SU-DHL-6 (cell line): ENCODE measurements at regions not wholly inside any gene's neighbourhood (a gene's known extent, or its start where the extent isn't known, plus 50 kb on each side); places are given as distances from the start of the nearest gene placed in this dataset.

Experiments used
- H2AFZ ChIP-seq: fragments of 200-600 bp; sonication (generic); 2 replicates; pipeline ENCODE4 v1.6.1; 2014; ENCODE audit warnings: low read depth, mild to moderate bottlenecking, moderate library complexity, mixed read lengths, antibody characterized with exemption, low read length; ENCODE audit not compliant: severe bottlenecking
- H3F3A ChIP-seq: fragments of 200-600 bp; shearing (Covaris generic); 2 replicates; pipeline ENCODE4 v1.6.0; 2016; ENCODE audit warnings: antibody characterized with exemption, mild to moderate bottlenecking; ENCODE audit not compliant: insufficient read depth
- H3K27ac ChIP-seq: fragments of 200-600 bp; sonication (generic); 2 replicates; pipeline ENCODE4 v1.5.1; 2016; ENCODE audit warnings: low read depth, mild to moderate bottlenecking, low read length, moderate library complexity, mixed read lengths
- H3K27me3 ChIP-seq: fragments of 200-600 bp; sonication (generic), shearing (Covaris generic); 2 replicates; pipeline ENCODE4 v1.6.0; 2014; ENCODE audit warnings: mild to moderate bottlenecking, low read length
- H3K36me3 ChIP-seq: fragments of 200-600 bp; sonication (generic); 2 replicates; pipeline ENCODE4 v1.6.1; 2014; ENCODE audit warnings: mild to moderate bottlenecking, low read length, mixed read lengths
- H3K4me2 ChIP-seq: fragments of 300-600, 200-600 bp; shearing (Covaris generic), sonication (generic); 2 replicates; pipeline ENCODE4 v1.6.0; 2014; ENCODE audit warnings: low read length, low read depth, mild to moderate bottlenecking; ENCODE audit not compliant: poor library complexity, severe bottlenecking
- H3K4me3 ChIP-seq: fragments of 200-600 bp; sonication (generic); 2 replicates; pipeline ENCODE4 v1.5.1; 2014; ENCODE audit warnings: antibody characterized with exemption, low read length, mild to moderate bottlenecking, mixed read lengths; ENCODE audit not compliant: insufficient read depth, poor library complexity, severe bottlenecking
- H3K79me2 ChIP-seq: fragments of 200-600 bp; sonication (generic); 2 replicates; pipeline ENCODE4 v1.6.1; 2014; ENCODE audit warnings: mild to moderate bottlenecking, low read length, moderate library complexity; ENCODE audit not compliant: insufficient read depth
- H3K9ac ChIP-seq: fragments of 200-600 bp; sonication (generic); 2 replicates; pipeline ENCODE4 v1.7.0; 2014; ENCODE audit warnings: mild to moderate bottlenecking, low read length
- H3K9me2 ChIP-seq: fragments of 200-600 bp; sonication (generic); replicated peaks from 2 replicates; pipeline ENCODE4 v1.6.1; 2014; ENCODE audit warnings: low read length; ENCODE audit not compliant: insufficient read depth
- H3K9me3 ChIP-seq: fragments of 200-600 bp; sonication (generic); 2 replicates; pipeline ENCODE4 v1.6.1; 2014; ENCODE audit warnings: low read length, mixed read lengths; ENCODE audit not compliant: insufficient read depth
- H4K20me1 ChIP-seq: fragments of 200-600 bp; sonication (generic); 2 replicates; pipeline ENCODE4 v1.6.1; 2014; ENCODE audit warnings: low read depth, mild to moderate bottlenecking, antibody characterized with exemption, low read length, moderate library complexity, mixed read lengths
- EZH2phosphoT487 ChIP-seq: fragments of 200-600 bp; sonication (generic), shearing (Covaris generic); conservative IDR thresholded peaks from 2 replicates; pipeline ENCODE4 v1.6.1; 2018; ENCODE audit warnings: mild to moderate bottlenecking, antibody characterized with exemption, low read length, moderate library complexity, mixed read lengths
- TF ChIP-seq, protein P1 (sequence below): fragments of 200-600 bp; sonication (generic); IDR thresholded peaks from one replicate; pipeline ENCODE4 v1.5.1; 2017; ENCODE audit warnings: antibody characterized with exemption, mild to moderate bottlenecking, low read length, moderate library complexity; ENCODE audit not compliant: insufficient read depth, poor library complexity, severe bottlenecking

- no peaks in the 10 kb centered on the region for H3K79me2 ChIP-seq
- H3K36me3 ChIP-seq = no peaks in the 10 kb centered on the region
- TF ChIP-seq EZH2phosphoT487 = no peak
- TF ChIP-seq, protein P1, sequence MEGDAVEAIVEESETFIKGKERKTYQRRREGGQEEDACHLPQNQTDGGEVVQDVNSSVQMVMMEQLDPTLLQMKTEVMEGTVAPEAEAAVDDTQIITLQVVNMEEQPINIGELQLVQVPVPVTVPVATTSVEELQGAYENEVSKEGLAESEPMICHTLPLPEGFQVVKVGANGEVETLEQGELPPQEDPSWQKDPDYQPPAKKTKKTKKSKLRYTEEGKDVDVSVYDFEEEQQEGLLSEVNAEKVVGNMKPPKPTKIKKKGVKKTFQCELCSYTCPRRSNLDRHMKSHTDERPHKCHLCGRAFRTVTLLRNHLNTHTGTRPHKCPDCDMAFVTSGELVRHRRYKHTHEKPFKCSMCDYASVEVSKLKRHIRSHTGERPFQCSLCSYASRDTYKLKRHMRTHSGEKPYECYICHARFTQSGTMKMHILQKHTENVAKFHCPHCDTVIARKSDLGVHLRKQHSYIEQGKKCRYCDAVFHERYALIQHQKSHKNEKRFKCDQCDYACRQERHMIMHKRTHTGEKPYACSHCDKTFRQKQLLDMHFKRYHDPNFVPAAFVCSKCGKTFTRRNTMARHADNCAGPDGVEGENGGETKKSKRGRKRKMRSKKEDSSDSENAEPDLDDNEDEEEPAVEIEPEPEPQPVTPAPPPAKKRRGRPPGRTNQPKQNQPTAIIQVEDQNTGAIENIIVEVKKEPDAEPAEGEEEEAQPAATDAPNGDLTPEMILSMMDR = no peak
- no peak overlapping the region for H3K4me3 ChIP-seq
- H3F3A ChIP-seq = no peaks in the 10 kb centered on the region
- H3K9ac ChIP-seq = no peak overlapping the region
- no peaks in the 10 kb centered on the region for H3K27me3 ChIP-seq
- H3K27ac ChIP-seq = no peak overlapping the region
- H3K4me2 ChIP-seq = no peak overlapping the region
- no peaks in the 10 kb centered on the region for H4K20me1 ChIP-seq
- no peaks in the 10 kb centered on the region for H3K9me2 ChIP-seq
- H3K9me3 ChIP-seq = no peaks in the 10 kb centered on the region
- H2AFZ ChIP-seq = no peak overlapping the region
These were observed 1344.0 kb upstream of the RAG2 start for GRCh38 chr11:37942081-37942480.

DNA sequence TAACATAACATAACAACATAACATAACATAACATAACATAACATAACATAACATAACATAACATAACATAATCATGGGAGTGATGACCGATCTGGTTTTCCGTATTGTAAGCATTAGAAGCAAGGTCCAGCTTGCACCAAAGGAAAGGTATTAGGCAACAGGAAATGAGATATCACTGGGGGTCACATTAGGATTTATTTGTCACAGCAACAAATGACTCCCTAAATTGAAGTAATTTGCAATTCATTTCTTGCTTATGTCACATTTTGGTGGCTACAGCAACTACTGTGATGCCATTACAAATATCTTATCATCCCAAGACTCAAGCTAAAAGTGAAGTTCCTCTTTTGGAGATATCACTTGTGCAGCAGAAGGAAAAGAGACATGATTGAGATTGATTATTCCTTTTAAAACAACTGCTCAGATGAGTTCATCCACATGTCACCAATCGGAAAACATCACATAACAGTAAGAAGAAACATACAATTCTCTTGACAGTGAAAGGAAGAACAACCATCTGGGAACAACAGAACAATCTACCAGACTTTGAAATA is 1331.1 kb upstream of the RAG2 start:
- no peak overlapping the region for H3K27ac ChIP-seq
- no peak overlapping the region for H3K4me2 ChIP-seq
- H3F3A ChIP-seq = no peaks in the 10 kb centered on the region
- H3K9ac ChIP-seq = no peak overlapping the region
- no peaks in the 10 kb centered on the region; the same call in 1 of the 2 replicates for H3K9me2 ChIP-seq
- no peaks in the 10 kb centered on the region for H4K20me1 ChIP-seq
- H2AFZ ChIP-seq = no peak overlapping the region
- H3K36me3 ChIP-seq = no peaks in the 10 kb centered on the region
- no peaks in the 10 kb centered on the region for H3K79me2 ChIP-seq
- H3K4me3 ChIP-seq = no peak overlapping the region
- TF ChIP-seq EZH2phosphoT487 = no peak
- TF ChIP-seq, protein P1 = no peak
- H3K27me3 ChIP-seq = no peaks in the 10 kb centered on the region
- no peaks in the 10 kb centered on the region for H3K9me3 ChIP-seq

DNA sequence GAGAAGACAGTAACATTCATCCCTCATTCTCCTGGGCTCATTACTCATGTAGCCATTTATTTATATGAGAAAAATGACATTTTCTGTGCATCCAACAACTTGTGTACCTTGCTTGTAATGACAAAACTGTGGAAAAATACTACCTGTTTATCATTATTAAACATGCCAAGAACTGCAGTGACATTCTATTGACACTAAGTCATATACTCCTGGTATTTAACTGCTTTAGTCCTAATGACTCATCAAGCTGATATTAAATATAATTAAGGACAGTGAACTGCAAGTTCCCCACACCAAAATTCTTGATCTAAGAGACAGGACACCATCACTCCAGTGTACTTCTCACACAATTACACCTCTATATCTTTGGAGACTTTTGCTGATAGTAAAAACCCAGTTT is 1328.7 kb upstream of the RAG2 start:
- Histone ChIP-seq H2AFZ (no peak overlapping the region), H3K27ac (no peak overlapping the region), H3K9me2 (no peaks in the 10 kb centered on the region), H3K9me3 (no peaks in the 10 kb centered on the region), H3F3A (no peaks in the 10 kb centered on the region), H3K36me3 (no peaks in the 10 kb centered on the region), H3K79me2 (no peaks in the 10 kb centered on the region), H3K4me3 (no peak overlapping the region), H4K20me1 (no peaks in the 10 kb centered on the region), H3K4me2 (no peak overlapping the region), H3K9ac (no peak overlapping the region), H3K27me3 (no peaks in the 10 kb centered on the region)
- no peak for TF ChIP-seq EZH2phosphoT487
- TF ChIP-seq, protein P1 = no peak
